ENCODE measurements at regions not wholly inside any gene's neighbourhood (a gene's known extent, or its start where the extent isn't known, plus 50 kb on each side); places are given as distances from the start of the nearest gene placed in this dataset.

GRCh38 chr6:145233955-145234354, 501.4 kb downstream of the EPM2A start:
- H3K79me2 ChIP-seq (ENCODE audit: control insufficient read depth, low read length) = no peaks in the 10 kb centered on the region
- no peaks in the 10 kb centered on the region for H3K9me3 ChIP-seq (ENCODE audit: control insufficient read depth, insufficient read depth, low read length)
- no peak overlapping the region for H3K4me3 ChIP-seq (ENCODE audit: low read length)
- no peaks in the 10 kb centered on the region for H4K20me1 ChIP-seq (ENCODE audit: control insufficient read depth, insufficient read depth, low read depth, low read length)
- H3K36me3 ChIP-seq (ENCODE audit: control insufficient read depth, low read length) = no peaks in the 10 kb centered on the region
- no peak for TF ChIP-seq CTCF (IDR thresholded peaks at IDR 0.05; ENCODE audit: low read depth, low read length, poor library complexity, severe bottlenecking)
- no peak for TF ChIP-seq EZH2phosphoT487 (IDR thresholded peaks at IDR 0.05; ENCODE audit: borderline replicate concordance, low read length)
- no peaks in the 10 kb centered on the region for H3K27me3 ChIP-seq (ENCODE audit: control insufficient read depth, low read length)
- no peak overlapping the region for H3K4me2 ChIP-seq (ENCODE audit: low read length)
- no peak overlapping the region for H3K27ac ChIP-seq (ENCODE audit: low read depth, low read length)
- no peaks in the 10 kb centered on the region for H3F3A ChIP-seq (ENCODE audit: control insufficient read depth, insufficient read depth)
- H3K4me1 ChIP-seq (ENCODE audit: control insufficient read depth, low read length) = no peaks in the 10 kb centered on the region
- no peaks in the 10 kb centered on the region for H3K9me2 ChIP-seq (replicated peaks; ENCODE audit: control insufficient read depth, low read length)

GRCh38 chr6:145235207-145235606, 500.1 kb downstream of the EPM2A start:
- Histone ChIP-seq H3K79me2 (ENCODE audit: control insufficient read depth, low read length) (no peaks in the 10 kb centered on the region), H3K9me2 (replicated peaks; ENCODE audit: control insufficient read depth, low read length) (no peaks in the 10 kb centered on the region), H3F3A (ENCODE audit: control insufficient read depth, insufficient read depth) (no peaks in the 10 kb centered on the region), H3K9me3 (ENCODE audit: control insufficient read depth, insufficient read depth, low read length) (no peaks in the 10 kb centered on the region), H3K36me3 (ENCODE audit: control insufficient read depth, low read length) (no peaks in the 10 kb centered on the region), H3K27me3 (ENCODE audit: control insufficient read depth, low read length) (no peaks in the 10 kb centered on the region), H3K4me3 (ENCODE audit: low read length) (no peak overlapping the region), H3K27ac (ENCODE audit: low read depth, low read length) (no peak overlapping the region), H4K20me1 (ENCODE audit: control insufficient read depth, insufficient read depth, low read depth, low read length) (no peaks in the 10 kb centered on the region), H3K4me1 (ENCODE audit: control insufficient read depth, low read length) (no peaks in the 10 kb centered on the region), H3K4me2 (ENCODE audit: low read length) (no peak overlapping the region)
- TF ChIP-seq EZH2phosphoT487 (IDR thresholded peaks at IDR 0.05; ENCODE audit: borderline replicate concordance, low read length) (no peak), CTCF (IDR thresholded peaks at IDR 0.05; ENCODE audit: low read depth, low read length, poor library complexity, severe bottlenecking) (no peak)

- no peaks in the 10 kb centered on the region for H3K79me2 ChIP-seq (ENCODE audit: control insufficient read depth, low read length)
Observed at GRCh38 chr6:145238787-145239186, 496.5 kb downstream of the EPM2A start.

More at GRCh38 chr6:145238787-145239186, 496.5 kb downstream of the EPM2A start:
- Histone ChIP-seq H3K9me2 (replicated peaks; ENCODE audit: control insufficient read depth, low read length) (no peaks in the 10 kb centered on the region), H3K4me1 (ENCODE audit: control insufficient read depth, low read length) (no peaks in the 10 kb centered on the region), H3K4me3 (ENCODE audit: low read length) (no peak overlapping the region), H3K4me2 (ENCODE audit: low read length) (no peak overlapping the region), H3K36me3 (ENCODE audit: control insufficient read depth, low read length) (no peaks in the 10 kb centered on the region), H3F3A (ENCODE audit: control insufficient read depth, insufficient read depth) (no peaks in the 10 kb centered on the region), H4K20me1 (ENCODE audit: control insufficient read depth, insufficient read depth, low read depth, low read length) (no peaks in the 10 kb centered on the region), H3K27me3 (ENCODE audit: control insufficient read depth, low read length) (no peaks in the 10 kb centered on the region), H3K9me3 (ENCODE audit: control insufficient read depth, insufficient read depth, low read length) (no peaks in the 10 kb centered on the region), H3K27ac (ENCODE audit: low read depth, low read length) (no peak overlapping the region)
- no peak for TF ChIP-seq EZH2phosphoT487 (IDR thresholded peaks at IDR 0.05; ENCODE audit: borderline replicate concordance, low read length)
- TF ChIP-seq CTCF (IDR thresholded peaks at IDR 0.05; ENCODE audit: low read depth, low read length, poor library complexity, severe bottlenecking) = no peak
